Esophagus squamous epithelium (tissue), 4 donors: ENCODE measurements at regions not wholly inside any gene's neighbourhood (a gene's known extent, or its start where the extent isn't known, plus 50 kb on each side); places are given as distances from the start of the nearest gene placed in this dataset.

Source experiments
- POLR2A ChIP-seq, 4 donors: fragments of 450-650 bp; IDR thresholded peaks; one replicate each; pipeline ENCODE4 v1.6.1; 2017; ENCODE audit warnings: antibody characterized with exemption in 4 of 4, mild to moderate bottlenecking in 4 of 4, moderate library complexity in 3 of 4
- TF ChIP-seq, protein P1 (sequence below), 6 experiments: fragments of 450-650 bp in 4 of 6; fragments of 200-600 bp in 2 of 6; sonication (generic) in 2 of 6; IDR thresholded peaks; one replicate each; pipeline ENCODE4 v1.5.1; 2016 to 2019; ENCODE audit warnings: antibody characterized with exemption in 6 of 6, mild to moderate bottlenecking in 4 of 6, moderate library complexity in 4 of 6

DNA sequence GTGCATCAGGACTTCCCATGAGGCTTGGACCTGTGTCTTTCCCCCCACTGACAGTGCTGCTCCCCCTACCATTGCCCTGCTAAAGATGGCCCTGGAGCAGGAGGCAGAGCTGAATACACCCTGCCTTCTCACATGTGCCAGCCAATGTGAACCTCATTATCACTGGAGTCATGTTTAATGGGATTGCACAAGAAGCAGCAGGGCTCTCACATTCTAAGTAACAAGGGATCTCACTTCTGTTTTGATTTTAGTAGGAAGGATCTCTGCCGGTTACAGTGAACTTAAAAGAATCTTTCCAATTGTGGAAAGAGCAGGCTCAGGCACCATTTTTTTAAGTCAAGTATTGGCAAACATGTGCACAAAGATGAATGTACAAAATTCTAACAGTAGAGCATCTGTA is 322.1 kb upstream of the MEX3C start:
- TF ChIP-seq, protein P1, sequence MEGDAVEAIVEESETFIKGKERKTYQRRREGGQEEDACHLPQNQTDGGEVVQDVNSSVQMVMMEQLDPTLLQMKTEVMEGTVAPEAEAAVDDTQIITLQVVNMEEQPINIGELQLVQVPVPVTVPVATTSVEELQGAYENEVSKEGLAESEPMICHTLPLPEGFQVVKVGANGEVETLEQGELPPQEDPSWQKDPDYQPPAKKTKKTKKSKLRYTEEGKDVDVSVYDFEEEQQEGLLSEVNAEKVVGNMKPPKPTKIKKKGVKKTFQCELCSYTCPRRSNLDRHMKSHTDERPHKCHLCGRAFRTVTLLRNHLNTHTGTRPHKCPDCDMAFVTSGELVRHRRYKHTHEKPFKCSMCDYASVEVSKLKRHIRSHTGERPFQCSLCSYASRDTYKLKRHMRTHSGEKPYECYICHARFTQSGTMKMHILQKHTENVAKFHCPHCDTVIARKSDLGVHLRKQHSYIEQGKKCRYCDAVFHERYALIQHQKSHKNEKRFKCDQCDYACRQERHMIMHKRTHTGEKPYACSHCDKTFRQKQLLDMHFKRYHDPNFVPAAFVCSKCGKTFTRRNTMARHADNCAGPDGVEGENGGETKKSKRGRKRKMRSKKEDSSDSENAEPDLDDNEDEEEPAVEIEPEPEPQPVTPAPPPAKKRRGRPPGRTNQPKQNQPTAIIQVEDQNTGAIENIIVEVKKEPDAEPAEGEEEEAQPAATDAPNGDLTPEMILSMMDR (IDR thresholded peaks at IDR 0.05): no peak
- TF ChIP-seq POLR2A (IDR thresholded peaks at IDR 0.05): no peak
